Stimulated activated CD8-positive, alpha-beta memory T cell treated with anti-CD3 and anti-CD28 coated beads, Interleukin-4, amount 100 ng/mL, for 1 hour (primary cell): ENCODE measurements at regions not wholly inside any gene's neighbourhood (a gene's known extent, or its start where the extent isn't known, plus 50 kb on each side); places are given as distances from the start of the nearest gene placed in this dataset.

Experiments
- DNase-seq, 2 donors: peaks; one replicate each; pipeline ENCODE4 v3.0.0-alpha.2; 2020; ENCODE audit warnings: low read depth in 2 of 2, low spot score in 1 of 2

DNA sequence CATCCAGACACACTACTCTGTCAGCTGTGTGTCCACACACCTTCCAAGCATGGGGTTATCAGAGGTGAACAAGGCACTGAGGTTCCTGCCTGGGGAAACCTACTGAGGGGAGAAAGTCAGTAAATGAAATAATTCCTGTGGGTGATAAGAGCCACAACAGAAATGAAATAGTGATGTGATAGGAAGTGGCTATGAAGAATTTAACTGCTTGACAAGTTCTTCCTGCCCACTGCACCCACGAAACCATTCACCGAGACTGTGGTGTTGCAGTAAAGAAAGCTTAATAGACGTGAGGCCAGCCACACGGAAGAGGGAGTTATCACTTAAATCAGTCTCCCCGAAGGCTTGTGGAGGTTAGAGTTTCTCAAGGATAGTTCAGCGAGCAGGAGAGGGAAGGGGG, 353.1 kb downstream of the UQCRFS1 start:
- no peak for DNase-seq

DNA sequence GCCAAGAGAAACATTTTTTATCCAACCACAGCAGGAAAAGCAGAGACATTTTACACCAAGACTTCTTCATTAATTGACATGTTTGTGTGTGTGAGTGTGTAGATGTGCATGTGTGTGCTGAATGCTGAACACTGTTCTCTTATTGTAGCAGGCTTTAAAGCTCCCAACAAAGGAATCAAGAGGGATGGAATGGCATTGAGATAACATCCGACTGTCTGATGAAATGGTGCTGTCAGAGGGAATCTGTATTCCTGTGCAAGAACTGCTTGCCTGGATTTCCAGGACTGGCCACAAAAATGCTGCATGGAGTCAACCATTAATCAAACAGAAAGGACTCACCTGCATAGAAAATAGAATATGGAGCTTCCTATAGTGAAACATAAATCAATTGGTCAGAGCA, 354.0 kb downstream of the UQCRFS1 start:
- no peak for DNase-seq

DNA sequence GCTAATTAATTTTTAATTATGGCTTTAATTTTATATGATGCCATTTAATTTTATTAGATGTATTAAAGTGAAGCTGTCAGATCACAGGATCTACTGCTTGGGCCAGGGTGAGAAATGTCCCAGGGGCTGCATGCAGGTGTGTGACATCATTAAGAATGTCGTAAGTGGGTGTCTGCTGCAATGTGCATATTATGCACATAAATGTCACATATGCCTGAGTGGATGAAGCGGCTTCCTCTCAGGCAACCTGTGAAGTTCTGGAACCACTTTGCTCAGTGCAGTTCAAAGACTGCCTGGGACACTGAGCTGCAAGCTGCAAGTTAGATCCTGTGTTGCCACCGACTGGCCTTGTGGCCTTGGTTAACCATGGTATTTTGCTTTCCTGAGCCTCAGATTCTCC, 355.0 kb downstream of the UQCRFS1 start:
- no peak for DNase-seq

DNA sequence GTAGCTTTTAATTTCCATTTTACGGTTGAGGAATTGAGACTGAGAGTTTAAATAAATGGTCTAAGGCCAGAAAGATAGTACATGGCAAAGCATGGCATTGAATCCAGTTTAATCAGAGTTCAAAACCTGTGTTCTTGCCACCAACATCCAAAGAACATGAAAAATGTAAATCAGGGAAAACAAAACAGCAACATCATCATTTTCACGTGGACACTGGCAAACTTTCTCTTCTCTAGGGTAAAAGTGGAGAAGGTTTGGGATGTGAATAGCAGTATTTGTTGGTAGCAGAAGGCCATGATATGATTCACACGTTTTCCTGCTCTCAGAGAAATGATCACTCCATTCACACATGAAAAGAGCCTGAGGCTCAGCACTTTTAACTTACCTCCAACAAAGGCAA, 357.7 kb downstream of the UQCRFS1 start:
- no peak for DNase-seq

DNA sequence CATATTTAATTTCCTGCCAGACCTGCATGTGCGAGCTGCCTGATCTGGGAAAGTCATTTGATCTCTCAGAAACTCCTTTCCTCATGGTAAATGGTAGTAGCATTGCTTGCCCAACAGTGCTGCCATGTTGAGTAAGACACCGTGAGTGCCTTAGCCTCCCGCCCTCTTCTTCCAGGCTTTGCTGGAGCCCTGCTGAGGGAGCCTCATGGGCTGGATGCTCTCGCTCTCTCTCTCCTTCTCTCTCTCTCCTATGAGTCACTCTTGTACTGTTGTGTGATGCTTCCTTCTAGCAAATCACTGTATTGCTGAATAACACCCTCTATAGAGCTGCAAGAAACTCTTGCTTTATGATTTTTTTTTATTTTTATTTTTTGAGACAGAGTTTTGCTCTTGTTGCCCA, 365.5 kb downstream of the UQCRFS1 start:
- no peak for DNase-seq

DNA sequence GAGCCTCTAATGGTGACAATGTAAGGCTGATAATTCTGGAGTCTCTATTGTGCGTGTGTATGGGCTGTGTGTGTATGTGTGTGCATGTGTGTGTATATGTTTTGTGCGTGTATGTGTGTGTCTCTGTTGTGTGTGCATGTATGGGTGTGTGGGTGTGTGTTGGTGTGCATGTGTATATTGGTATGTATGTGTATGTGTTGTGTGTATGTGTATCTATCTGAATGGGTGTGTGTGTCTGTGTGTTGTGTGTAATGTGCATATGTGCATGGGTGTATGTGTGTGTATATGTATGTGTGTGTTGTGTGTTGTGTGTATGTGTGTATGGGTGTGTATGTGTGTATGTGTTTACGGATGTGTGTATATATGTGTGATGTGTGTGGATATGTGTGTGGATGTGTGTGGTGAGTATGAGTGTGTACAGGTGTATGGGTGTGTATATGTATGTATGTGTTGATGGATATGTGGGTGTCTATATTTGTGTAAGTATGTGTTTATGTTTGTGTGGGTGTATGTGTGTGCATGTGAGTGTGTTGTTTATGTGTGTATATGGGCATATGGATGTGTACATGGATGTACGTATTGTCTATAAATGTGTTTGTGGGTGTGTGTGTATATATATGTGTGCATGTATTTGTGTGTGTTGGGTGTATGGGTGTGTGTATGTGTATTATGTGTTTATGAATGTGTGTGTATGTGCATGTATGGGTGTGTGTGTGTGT, 366.7 kb downstream of the UQCRFS1 start:
- no peak for DNase-seq

DNA sequence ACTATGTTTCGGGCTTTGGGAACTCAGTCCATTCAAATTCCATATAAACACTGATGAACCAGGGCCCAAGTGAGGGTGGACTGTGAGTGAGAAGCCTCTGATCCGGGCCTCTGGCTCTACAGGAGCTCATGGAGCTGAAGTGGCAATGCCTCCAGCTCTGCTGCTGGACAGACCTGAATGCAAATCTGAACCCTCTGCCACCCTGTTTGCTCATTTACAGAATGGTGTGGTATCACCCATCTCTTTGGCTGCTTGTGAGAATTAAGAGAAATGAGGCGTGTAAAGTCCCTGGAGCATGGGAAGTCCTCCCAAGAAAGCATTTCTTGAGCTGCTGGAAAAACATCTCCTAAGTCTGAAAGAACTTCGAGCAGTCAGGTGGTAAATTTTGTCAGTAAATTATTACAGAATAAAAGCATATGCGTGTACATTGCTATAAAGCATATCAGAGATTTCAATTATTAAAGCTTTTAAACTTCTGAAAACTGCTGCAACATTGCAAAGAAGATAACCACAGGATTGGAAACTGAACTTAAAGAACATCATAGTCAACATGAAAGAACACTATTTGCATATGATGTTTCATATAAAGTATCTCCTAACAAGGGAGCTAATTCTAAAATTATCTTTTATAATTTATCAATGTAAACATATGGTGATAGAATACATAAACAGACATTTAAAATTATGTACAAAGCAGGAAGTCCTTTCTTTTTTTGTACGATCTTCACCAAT, 369.0 kb downstream of the UQCRFS1 start:
- DNase-seq: no peak

DNA sequence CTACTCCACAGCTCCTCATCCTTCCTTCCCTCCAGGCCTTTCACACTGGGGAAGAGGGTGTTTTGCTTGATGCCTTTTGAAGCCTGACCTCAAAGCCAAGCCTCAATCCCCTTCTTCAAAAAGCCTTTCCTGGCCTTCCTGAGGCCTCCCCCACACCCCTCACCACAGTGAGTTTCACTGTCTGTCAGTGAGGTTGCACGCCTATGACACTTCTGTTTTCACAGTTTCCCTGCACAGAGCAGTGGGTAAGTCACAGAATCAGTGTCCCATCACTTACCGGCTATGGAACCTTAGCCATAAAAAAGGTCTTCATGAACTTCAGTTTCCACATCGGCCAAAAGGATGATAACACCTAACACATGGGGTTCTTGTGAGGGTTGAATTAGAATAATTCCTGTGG, 371.4 kb downstream of the UQCRFS1 start:
- no peak for DNase-seq

DNA sequence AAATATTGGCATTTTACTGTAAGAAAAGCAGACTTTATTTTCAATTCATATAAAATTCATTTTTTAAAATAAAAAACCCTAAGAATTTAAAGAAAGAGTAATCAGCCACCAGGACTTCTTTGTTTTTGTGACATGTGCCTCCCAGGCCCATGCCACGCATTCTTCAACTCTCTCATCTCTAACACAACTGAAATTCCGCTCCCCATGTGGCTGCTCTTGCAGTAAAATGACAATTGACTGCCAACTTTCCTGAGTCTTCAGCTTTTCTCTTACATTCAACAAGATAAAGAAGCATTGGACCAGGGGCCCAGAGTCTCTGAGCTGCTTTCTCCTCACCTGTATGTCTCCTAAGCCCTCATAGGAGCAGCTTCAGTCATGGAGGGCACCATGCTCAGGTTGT, 372.1 kb downstream of the UQCRFS1 start:
- no peak for DNase-seq

DNA sequence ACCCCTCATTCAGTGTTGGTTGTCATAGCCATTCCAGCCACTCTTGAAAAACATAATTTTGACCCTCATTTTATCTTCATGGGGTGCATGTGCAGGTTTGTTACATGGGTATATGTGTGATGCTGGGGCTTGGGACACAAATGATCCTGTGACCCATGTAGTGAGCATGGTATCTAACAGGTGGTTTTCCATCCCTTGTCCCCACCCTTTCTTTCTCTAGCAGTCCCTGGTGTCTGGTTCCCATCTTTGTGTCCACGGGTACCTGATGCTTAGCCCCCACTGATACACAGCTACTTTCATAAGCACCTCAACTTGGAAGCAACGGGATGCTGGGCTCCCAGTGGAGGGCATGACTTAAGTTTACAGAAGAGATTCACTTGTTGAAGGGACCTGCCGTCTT, 373.5 kb downstream of the UQCRFS1 start:
- DNase-seq: no peak

DNA sequence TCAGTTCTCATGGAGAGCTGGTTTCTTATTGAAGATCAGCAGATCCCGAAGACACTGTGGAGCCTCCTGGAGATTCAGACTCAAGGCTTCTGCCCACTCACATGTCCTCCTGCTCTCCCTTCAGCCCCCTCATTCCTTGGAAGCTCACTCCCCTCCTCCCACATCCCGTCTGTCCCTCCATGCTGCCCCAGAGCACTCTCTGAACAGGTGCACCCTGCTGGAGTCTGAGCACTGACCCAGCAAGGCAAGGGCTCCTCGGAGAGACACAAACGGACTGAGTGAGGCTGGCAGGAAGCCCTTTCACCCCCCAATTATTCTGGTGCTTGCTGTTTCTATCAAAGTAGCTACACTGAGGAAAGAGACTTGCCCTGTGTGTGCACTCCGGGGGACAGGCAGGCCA, 374.0 kb downstream of the UQCRFS1 start:
- DNase-seq: no peak

DNA sequence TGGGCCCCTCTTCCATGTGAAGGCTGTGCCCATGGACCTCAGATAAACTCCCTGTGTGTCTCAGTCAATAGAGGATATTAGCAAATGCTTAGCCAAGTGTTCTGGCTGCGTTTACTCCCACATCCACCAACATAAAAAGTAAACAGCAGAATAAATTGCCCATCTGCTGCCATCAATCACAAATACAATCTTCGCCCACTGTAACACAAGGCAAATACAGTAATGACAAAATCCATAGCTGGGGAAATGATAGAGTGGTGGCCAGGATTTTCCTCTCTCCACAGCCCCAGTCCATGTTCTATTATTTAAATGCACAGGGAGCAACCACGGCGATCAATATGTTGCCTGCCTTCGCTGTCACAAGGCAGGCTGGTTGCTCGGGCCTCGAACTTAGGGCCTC, 376.5 kb downstream of the UQCRFS1 start:
- DNase-seq: no peak

DNA sequence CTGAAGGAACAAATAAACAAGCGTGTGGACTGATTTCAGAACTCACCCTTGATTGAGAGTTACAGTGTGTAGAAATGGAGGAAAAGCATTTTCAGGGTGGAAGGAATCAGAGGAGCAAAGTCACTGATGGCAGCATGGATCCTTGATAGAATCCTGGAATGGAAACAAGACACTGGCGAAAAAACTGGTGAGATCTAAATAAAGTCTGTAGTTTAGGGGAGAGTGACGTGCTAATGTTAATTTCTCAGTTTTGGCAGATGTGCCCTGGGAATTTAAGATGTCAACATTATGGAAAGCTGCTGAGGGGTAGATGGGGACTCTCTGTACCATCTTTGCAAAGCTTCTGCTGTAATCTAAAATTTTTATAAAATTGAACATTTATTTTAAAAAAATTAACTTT, 378.0 kb downstream of the UQCRFS1 start:
- no peak for DNase-seq

DNA sequence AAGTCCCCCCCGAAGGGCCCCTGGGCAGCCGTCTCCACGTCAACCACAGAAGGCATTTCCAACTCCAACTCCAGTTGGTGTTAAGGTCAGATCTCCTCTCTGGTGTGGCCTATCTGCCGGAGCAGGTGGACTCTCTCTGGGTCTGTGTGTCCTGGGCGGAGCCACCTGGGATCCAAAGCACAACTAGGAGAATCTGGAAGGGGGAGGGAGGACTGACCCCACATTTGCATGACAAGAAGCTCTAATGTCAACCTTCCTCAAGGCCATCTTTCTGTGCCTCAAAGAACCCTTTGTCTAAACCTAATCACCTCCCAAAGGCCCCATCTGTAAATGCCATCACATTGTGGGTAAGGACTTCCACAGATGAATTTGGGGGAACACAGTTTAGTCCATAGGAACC, 381.5 kb downstream of the UQCRFS1 start:
- no peak for DNase-seq

DNA sequence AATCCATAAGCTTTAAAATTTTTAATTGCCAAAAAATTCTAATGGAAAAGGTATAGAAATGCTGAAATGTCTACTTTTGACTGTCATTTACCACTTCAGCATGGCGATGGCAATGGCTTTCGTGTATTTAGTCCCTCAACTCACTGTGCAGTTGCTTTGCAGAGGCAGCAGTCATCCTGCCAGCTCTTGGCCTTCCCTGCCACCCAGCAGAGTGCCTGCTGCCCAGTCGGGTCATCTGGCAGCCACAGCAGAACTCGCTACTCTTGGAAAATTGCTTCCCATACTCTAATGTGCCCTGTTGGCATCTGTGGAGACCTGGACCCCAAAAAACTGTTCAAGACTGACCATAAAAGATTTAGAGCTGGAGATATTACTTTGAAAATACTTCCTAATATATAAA, 383.2 kb downstream of the UQCRFS1 start:
- no peak for DNase-seq

DNA sequence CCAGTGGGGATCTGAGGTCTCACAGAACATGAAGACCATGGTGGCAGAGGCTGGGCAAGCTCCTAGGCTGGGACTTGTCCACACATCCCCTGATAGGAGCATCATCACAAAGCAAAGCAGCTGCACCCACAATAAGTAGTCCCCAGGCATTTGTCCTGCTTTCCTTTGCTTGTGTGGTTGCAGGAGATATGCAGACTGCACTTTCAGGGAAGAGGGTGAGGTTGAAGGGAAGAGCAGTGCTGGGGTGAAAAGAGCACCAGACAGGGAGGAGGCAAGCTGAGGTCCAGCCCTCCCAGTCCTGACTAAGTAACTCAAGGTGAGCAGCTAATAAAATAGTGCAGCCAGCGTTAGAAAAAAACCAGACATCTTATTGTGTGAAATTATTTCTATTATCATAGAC, 383.6 kb downstream of the UQCRFS1 start:
- DNase-seq: no peak

DNA sequence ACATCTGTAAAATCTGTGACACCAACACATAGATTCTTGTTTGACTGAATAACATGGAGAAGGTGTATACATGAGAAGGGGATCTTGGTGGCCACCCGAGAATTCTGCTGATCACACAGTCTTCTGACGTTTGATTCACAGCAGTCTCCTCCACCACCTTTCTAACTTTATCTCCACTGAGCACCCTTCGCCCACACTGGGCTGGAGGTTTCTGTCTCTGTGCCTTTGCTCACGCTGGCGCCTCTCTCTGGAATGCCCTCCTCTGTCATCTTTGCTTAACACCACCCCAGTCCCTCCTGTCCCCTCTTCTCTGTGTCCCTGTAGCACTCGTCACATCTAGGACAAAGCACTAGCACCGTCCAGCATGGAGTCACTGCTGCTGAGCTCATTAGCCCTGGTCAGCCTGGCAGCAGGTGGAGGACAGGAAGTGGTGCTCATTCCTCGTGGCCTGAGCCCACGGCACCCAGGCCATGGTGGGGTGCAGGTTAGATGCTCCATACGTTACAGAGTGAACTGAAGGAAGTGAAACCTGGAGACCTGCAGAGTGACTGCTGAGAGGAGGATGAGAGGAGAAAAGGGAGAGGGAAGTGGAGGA, 384.6 kb downstream of the UQCRFS1 start:
- DNase-seq: no peak

DNA sequence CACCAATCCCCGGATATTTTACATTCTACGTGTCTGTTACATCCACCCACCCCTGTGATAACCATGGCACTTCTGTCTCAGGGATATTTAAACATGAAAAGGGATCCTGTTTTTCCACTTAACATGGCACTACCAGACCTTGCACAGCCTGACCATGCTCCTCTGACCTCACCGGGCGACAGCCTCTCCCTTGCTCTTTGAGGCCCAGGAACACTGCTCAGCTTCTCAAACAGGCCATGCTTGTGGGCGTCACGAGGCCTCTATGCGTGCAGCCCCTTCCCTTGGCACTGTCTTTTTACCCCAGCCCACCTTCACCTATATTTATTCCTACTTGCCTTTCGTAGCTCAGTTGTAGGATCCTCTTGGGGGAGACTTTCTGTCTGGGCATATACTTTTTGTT, 385.6 kb downstream of the UQCRFS1 start:
- DNase-seq: no peak

DNA sequence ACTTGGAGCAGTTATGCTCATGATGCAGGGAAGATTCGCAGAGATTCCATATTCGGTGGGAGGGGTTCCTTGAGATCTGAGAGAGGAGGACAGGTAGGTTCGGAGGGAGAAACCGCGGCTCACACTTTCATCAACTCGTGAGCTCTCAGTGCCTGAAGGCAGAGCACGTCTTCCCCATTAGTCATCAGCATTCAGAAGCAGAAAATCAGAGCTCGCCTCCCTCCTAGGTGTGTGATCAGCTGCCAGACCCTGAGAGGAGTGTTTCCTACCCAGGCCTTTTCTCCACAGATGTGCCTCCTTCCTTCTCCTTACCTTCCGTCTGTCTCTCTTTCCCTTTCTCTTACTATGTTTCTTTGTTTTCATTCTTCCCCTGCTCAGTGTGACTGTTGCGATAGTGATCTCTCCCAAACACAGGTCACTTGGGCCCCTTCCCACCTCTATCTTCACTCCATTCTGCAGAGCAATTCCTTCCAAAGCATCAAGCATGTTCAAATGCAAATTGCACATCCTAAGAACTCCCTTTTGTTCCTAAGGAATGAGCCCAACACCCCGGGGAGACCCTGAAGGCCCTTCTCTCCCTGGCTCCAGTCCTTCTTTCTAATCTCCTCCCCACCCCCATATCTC, 389.5 kb downstream of the UQCRFS1 start:
- DNase-seq: no peak

DNA sequence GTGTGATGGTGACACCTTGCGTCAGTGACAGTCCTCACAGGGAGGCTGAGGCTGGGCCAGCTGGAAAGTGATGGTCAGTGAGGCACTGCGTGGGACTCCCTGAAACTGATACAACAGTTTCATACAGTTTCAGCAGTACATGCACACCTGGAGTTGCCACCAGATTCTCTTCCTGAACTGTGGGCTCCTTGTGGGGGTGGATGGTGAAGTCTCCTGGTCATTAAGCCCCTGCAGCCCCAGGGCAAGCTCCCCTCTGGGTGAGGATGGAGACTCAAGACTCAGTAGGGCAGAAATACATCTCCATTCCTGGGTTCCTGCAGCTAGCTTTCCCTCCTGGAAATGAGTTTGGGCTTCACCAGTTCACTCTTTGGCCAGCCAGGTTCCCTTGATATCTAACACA, 392.7 kb downstream of the UQCRFS1 start:
- no peak for DNase-seq

DNA sequence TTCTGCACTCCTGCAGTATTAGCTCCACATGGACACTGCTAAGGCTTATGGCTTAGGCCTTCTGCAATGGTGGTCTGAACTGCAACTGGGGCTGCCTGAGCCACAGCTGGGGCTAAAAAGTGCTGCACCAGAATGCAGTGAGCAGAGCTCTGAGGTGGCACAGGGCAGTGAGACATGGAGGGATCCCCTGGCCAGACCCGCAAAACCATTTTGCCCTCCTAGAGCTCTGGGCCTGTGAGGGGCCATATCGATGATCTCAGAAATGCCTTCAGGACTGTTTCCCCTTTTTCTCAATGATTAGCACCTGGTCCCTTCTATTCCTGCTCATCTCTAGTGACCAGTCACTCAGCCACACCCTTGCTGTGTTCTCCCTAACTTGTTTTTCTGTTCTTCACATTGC, 397.7 kb downstream of the UQCRFS1 start:
- no peak for DNase-seq

DNA sequence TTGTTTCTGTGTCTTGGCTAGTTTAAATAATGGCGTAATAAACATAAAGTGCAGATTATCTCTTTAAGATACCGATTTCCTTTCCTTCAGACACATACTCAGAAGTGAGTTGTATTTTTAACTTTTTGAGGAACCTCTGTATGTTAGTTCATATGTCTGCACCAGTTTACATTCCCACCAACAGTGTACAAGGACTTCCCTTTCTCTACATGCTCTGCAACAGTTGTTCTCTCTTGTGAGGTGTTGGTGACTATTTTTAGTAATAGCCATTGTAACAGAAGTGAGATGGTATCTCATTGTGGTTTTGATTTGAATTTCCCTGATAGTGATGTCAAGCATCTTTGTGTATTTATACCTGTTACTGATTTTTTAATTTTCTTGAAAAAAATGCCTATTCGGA, 418.6 kb downstream of the UQCRFS1 start:
- no peak for DNase-seq
